ENCODE measurements at regions not wholly inside any gene's neighbourhood (a gene's known extent, or its start where the extent isn't known, plus 50 kb on each side); places are given as distances from the start of the nearest gene placed in this dataset.

DNA sequence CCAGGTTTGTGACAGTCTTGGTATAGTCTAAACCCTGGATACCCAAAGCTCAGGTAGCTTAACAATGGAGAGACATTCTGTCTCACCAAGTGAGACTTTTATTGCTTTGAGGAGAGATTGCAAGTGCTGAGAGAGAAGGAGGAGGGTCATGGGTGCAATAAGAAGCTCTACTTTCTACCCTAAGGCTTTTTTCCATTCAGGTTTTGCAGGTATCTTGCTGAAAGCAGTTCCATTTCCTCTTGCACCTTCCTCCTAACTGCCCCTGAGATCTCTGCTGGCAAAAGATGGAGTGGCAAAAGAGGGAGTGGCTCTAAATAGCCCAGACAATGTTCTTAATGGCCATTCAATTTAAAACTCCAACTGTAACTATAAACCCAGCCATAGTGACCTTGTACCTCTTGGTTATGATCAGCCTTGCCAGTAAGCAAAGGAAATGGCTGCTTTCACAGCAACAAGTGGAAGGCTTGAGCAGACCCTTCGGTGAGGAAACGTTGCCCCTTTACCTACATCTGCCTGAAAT, 105.6 kb upstream of the CPEB2 start:
- intact Hi-C loops (cut with DNase I), result no loop called here
- Histone ChIP-seq H3K4me1 (no peaks in the 10 kb centered on the region), H3K27me3 (no peaks in the 10 kb centered on the region), H3K9me3 (no peaks in the 10 kb centered on the region), H3K27ac (no peak overlapping the region), H3K4me3 (no peak overlapping the region), H3K36me3 (no peaks in the 10 kb centered on the region)
- DNase-seq (ENCODE audit: extremely low spot score in 2 of 2), result no peak
- TF ChIP-seq CTCF (IDR thresholded peaks at IDR 0.05) (no peak), POLR2AphosphoS5 (IDR thresholded peaks at IDR 0.05; ENCODE audit: insufficient read depth in 1 of 2, low read depth in 1 of 2) (no peak), POLR2A (IDR thresholded peaks at IDR 0.05) (no peak)

DNA sequence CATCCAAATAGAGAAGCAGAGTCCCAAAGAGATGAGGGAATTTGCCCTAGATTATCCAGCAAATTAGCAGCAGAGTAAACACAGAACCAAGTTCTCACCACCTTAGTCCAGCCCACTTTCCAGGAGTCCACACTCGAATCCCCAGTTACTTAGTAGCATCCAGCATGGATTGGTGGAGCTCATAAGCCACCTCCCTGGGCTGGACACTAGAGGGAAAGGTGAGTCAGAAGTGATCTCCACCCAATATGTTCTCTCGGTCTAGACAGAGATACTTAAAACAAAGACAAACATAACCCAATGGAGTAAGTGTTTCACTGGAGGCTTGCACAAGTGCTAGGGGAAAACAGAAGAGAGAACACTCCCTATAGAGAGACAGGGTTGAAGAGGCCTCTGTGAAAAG, 105.1 kb upstream of the CPEB2 start:
- H3K36me3 ChIP-seq, result no peaks in the 10 kb centered on the region
- no peaks in the 10 kb centered on the region for H3K9me3 ChIP-seq
- no peak overlapping the region for H3K27ac ChIP-seq
- TF ChIP-seq CTCF (IDR thresholded peaks at IDR 0.05), result no peak
- peak in 1 of 2 donors; percentile 45 for TF ChIP-seq POLR2AphosphoS5 (IDR thresholded peaks at IDR 0.05; ENCODE audit: insufficient read depth in 1 of 2, low read depth in 1 of 2)
- no peak overlapping the region for H3K4me3 ChIP-seq
- H3K4me1 ChIP-seq, result no peaks in the 10 kb centered on the region
- H3K27me3 ChIP-seq, result no peaks in the 10 kb centered on the region
- intact Hi-C loops (cut with DNase I), result no loop called here
- DNase-seq (ENCODE audit: extremely low spot score in 2 of 2), result no peak

DNA sequence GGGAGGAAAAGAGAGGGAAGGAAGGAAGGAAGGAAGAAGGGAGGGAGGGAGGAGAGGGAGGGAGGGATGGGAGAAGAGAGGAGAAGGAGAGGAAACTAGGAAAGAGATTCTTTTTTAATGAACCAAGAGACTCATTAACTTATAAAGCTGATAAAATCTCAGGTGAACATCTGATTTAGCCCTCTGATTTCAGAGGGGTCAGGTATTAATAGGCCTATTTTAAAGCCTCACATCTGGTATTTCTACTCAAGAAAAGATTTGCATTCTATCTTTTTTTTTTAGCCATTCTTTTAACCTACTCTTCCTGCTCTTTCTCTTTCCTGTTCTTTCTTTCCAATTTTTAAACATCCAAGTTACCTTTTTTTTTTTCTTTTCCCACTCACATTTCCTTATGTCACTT, 103.3 kb upstream of the CPEB2 start:
- DNase-seq (ENCODE audit: extremely low spot score in 2 of 2), result no peak
- Histone ChIP-seq H3K36me3 (no peaks in the 10 kb centered on the region), H3K4me1 (no peaks in the 10 kb centered on the region), H3K27ac (no peak overlapping the region), H3K27me3 (no peaks in the 10 kb centered on the region), H3K4me3 (no peak overlapping the region), H3K9me3 (no peaks in the 10 kb centered on the region)
- intact Hi-C loops (cut with DNase I), result no loop called here
- TF ChIP-seq CTCF (IDR thresholded peaks at IDR 0.05) (no peak), POLR2AphosphoS5 (IDR thresholded peaks at IDR 0.05; ENCODE audit: insufficient read depth in 1 of 2, low read depth in 1 of 2) (no peak), POLR2A (IDR thresholded peaks at IDR 0.05) (no peak)

DNA sequence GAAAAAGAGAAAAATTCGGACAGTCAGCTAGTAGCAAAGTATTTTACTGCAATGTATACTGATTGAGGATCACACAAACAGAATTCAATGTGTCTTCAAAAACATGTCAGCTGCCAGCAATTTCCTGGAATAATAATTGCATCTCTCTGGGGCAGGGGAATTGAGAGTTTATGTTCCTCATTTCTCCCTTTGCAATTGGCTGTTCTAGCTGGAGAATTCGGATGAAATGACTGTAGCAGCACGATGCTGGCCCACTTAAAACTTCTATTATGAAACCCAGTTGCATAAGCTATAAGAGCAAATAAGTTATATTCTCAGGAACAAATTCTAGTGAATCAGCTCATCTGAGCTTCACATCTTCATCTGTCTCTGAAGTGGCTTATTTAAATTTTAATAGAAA, 99.9 kb upstream of the CPEB2 start:
- no peak overlapping the region for H3K27ac ChIP-seq
- no peaks in the 10 kb centered on the region for H3K4me1 ChIP-seq
- H3K4me3 ChIP-seq, result no peak overlapping the region
- no peak for TF ChIP-seq POLR2AphosphoS5 (IDR thresholded peaks at IDR 0.05; ENCODE audit: insufficient read depth in 1 of 2, low read depth in 1 of 2)
- TF ChIP-seq CTCF (IDR thresholded peaks at IDR 0.05), result no peak
- TF ChIP-seq POLR2A (IDR thresholded peaks at IDR 0.05), result no peak
- H3K36me3 ChIP-seq, result no peaks in the 10 kb centered on the region
- DNase-seq (ENCODE audit: extremely low spot score in 2 of 2), result no peak
- H3K9me3 ChIP-seq, result no peaks in the 10 kb centered on the region
- H3K27me3 ChIP-seq, result no peaks in the 10 kb centered on the region
- intact Hi-C loops (cut with DNase I), result no loop called here

GRCh38 chr4:14903321-14903720, 99.0 kb upstream of the CPEB2 start:
- H3K36me3 ChIP-seq, result no peaks in the 10 kb centered on the region
- no peak overlapping the region for H3K27ac ChIP-seq
- intact Hi-C loops (cut with DNase I), result no loop called here
- H3K27me3 ChIP-seq, result no peaks in the 10 kb centered on the region
- TF ChIP-seq CTCF (IDR thresholded peaks at IDR 0.05), result no peak
- TF ChIP-seq POLR2A (IDR thresholded peaks at IDR 0.05), result no peak
- no peak for TF ChIP-seq POLR2AphosphoS5 (IDR thresholded peaks at IDR 0.05; ENCODE audit: insufficient read depth in 1 of 2, low read depth in 1 of 2)
- H3K4me1 ChIP-seq, result no peaks in the 10 kb centered on the region
- DNase-seq (ENCODE audit: extremely low spot score in 2 of 2), result no peak
- no peaks in the 10 kb centered on the region for H3K9me3 ChIP-seq
- no peak overlapping the region for H3K4me3 ChIP-seq

Data from vagina (tissue), 2 donors.